Endothelial cell of umbilical vein (primary cell): ENCODE measurements at regions not wholly inside any gene's neighbourhood (a gene's known extent, or its start where the extent isn't known, plus 50 kb on each side); places are given as distances from the start of the nearest gene placed in this dataset.

ENCODE experiments used
- JUN ChIP-seq: IDR thresholded peaks from 2 replicates; pipeline ENCODE4 v1.6.1; 2011; ENCODE audit warnings: borderline replicate concordance, low read depth; ENCODE audit not compliant: insufficient read length, insufficient read depth
- MAX ChIP-seq: IDR thresholded peaks from 2 replicates; pipeline ENCODE4 v1.6.1; 2011; ENCODE audit not compliant: insufficient read depth, insufficient read length
- POLR2A ChIP-seq: IDR thresholded peaks from 2 replicates; pipeline ENCODE4 v1.6.1; 2012; ENCODE audit warnings: low read depth, mild to moderate bottlenecking, control low read depth, low read length
- TF ChIP-seq, protein P1 (sequence below), 2 donors: IDR thresholded peaks; 1 replicate in 1 of 2; 2 replicates in 1 of 2; pipeline ENCODE4 v1.5.1; 2011; ENCODE audit warnings: low read length in 2 of 2, mild to moderate bottlenecking in 2 of 2, moderate library complexity in 2 of 2, control low read depth in 1 of 2, inconsistent platforms in 1 of 2, low read depth in 1 of 2; ENCODE audit not compliant: insufficient read depth in 1 of 2; ENCODE audit errors: extremely low read depth in 1 of 2

DNA sequence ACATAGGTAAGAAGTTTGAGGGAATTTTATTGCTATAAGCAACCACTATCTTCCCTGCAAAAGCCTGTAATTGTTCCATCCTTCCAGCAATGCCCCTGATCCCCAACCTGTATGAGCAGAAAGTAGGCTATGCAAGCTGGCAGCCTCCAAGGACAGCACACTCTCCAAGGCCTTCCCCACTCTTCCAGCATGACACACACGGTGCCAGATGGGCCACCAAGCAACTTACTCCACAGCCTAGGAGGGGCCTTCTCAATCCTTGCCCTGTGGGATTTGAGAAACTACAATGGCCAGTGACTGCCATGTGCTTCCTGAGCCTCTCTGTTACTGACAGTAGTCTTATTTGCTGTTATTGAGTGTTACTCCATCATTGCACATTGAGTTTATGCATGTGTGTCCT is 137.5 kb downstream of the ACTR3 start:
- TF ChIP-seq, protein P1, sequence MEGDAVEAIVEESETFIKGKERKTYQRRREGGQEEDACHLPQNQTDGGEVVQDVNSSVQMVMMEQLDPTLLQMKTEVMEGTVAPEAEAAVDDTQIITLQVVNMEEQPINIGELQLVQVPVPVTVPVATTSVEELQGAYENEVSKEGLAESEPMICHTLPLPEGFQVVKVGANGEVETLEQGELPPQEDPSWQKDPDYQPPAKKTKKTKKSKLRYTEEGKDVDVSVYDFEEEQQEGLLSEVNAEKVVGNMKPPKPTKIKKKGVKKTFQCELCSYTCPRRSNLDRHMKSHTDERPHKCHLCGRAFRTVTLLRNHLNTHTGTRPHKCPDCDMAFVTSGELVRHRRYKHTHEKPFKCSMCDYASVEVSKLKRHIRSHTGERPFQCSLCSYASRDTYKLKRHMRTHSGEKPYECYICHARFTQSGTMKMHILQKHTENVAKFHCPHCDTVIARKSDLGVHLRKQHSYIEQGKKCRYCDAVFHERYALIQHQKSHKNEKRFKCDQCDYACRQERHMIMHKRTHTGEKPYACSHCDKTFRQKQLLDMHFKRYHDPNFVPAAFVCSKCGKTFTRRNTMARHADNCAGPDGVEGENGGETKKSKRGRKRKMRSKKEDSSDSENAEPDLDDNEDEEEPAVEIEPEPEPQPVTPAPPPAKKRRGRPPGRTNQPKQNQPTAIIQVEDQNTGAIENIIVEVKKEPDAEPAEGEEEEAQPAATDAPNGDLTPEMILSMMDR (IDR thresholded peaks at IDR 0.05; ENCODE audit: extremely low read depth in 1 of 2, insufficient read depth in 1 of 2, low read depth in 1 of 2, low read length in 2 of 2): no peak
- no peak for TF ChIP-seq POLR2A
- TF ChIP-seq JUN: no peak
- TF ChIP-seq MAX: no peak
